Lower lobe of right lung (tissue), 2 donors: ENCODE measurements at regions not wholly inside any gene's neighbourhood (a gene's known extent, or its start where the extent isn't known, plus 50 kb on each side); places are given as distances from the start of the nearest gene placed in this dataset.
A peak's percentile ranks its signal among the peaks of the same experiment; 100 is the strongest.
"Not testable (repeated sequence)": the region's sequence is repeated elsewhere in the genome, so short reads cannot be mapped to it uniquely, and the experiment has no call there.

ENCODE experiments used
- ATAC-seq, 2 donors: fragments of 200-7000 bp; cut with Tn5 transposase; one replicate each; pipeline ENCODE4 v1.9.1; 2020 to 2022; ENCODE audit warnings: mild to moderate bottlenecking in 2 of 2, moderate library complexity in 2 of 2
- DNase-seq: peaks from one replicate; pipeline ENCODE4 v3.0.0-alpha.2; 2020
- H3K27ac ChIP-seq: fragments of 200-600 bp; one replicate; pipeline ENCODE4 v1.8.0; 2022
- H3K27me3 ChIP-seq: fragments of 200-600 bp; one replicate; pipeline ENCODE4 v1.8.0; 2022; ENCODE audit warnings: low read depth
- H3K36me3 ChIP-seq: fragments of 200-600 bp; one replicate; pipeline ENCODE4 v1.8.0; 2022; ENCODE audit warnings: mild to moderate bottlenecking
- H3K4me1 ChIP-seq: fragments of 200-600 bp; one replicate; pipeline ENCODE4 v1.8.0; 2022
- H3K4me3 ChIP-seq: fragments of 200-600 bp; one replicate; pipeline ENCODE4 v1.8.0; 2022; ENCODE audit warnings: mild to moderate bottlenecking
- H3K9me3 ChIP-seq: fragments of 200-600 bp; one replicate; pipeline ENCODE4 v1.8.0; 2022
- intact Hi-C: fragments of 100-400 bp; cut with DNase I; formaldehyde crosslinking; loops from one replicate; pipeline ENCODE4 v1.11.0; 2022
- TF ChIP-seq, protein P1 (sequence below): fragments of 200-600 bp; IDR thresholded peaks from one replicate; pipeline ENCODE4 v1.8.0; 2022; ENCODE audit warnings: antibody characterized with exemption, mild to moderate bottlenecking
- donor health status: DM: no; HTN: yes; CAD: no; lungs with severe emphysema.

DNA sequence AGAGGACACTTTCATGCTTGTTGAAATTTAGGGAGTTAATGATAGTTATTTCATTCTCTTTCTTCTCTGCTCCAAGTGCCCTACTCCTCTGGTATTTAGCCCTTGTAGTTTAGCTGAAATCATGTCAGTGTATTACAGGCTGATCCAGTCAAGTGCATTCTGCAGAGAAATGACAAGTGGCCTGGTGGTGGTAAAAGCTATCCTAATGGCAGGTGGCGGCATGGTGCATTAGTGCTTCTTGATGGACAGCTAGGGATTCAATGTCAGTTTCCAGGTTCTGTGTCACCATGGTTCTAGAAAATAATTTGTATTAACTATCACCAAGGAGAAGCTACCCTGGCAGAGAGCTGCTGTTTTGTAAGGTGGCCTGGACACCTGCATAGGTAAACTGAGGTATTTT is 90.0 kb upstream of the BNIP2 start:
- no peaks in the 10 kb centered on the region for H3K4me1 ChIP-seq
- no peak for ATAC-seq
- H3K27ac ChIP-seq: no peak overlapping the region
- H3K9me3 ChIP-seq: no peaks in the 10 kb centered on the region
- no peak overlapping the region for H3K4me3 ChIP-seq
- intact Hi-C loops: no loop called here
- H3K36me3 ChIP-seq: no peaks in the 10 kb centered on the region
- TF ChIP-seq, protein P1, sequence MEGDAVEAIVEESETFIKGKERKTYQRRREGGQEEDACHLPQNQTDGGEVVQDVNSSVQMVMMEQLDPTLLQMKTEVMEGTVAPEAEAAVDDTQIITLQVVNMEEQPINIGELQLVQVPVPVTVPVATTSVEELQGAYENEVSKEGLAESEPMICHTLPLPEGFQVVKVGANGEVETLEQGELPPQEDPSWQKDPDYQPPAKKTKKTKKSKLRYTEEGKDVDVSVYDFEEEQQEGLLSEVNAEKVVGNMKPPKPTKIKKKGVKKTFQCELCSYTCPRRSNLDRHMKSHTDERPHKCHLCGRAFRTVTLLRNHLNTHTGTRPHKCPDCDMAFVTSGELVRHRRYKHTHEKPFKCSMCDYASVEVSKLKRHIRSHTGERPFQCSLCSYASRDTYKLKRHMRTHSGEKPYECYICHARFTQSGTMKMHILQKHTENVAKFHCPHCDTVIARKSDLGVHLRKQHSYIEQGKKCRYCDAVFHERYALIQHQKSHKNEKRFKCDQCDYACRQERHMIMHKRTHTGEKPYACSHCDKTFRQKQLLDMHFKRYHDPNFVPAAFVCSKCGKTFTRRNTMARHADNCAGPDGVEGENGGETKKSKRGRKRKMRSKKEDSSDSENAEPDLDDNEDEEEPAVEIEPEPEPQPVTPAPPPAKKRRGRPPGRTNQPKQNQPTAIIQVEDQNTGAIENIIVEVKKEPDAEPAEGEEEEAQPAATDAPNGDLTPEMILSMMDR: no peak
- DNase-seq: no peak
- H3K27me3 ChIP-seq: no peaks in the 10 kb centered on the region

DNA sequence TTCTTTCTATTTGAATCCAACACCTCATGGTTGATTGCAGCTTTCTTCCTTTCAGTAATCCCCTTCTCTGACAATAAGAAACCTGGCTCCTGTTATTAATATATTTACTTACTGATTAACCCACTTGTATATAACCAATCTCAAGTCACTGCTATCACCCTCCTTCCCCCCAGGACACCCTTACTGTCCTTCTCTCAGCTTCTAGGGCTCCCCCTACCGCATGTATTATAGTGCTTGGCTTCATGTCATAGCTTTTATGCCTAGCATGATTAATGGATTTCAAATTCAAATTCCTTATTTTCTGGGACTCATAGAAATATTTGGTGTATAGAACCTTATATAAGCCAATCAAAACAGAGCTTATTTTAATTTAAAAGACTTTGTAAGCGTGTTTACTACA is 75.7 kb upstream of the BNIP2 start:
- H3K9me3 ChIP-seq: no peaks in the 10 kb centered on the region
- ATAC-seq (no peak), DNase-seq (no peak)
- intact Hi-C loops: no loop called here
- peaks cover 8% of the 10 kb centered on the region for H3K27me3 ChIP-seq
- H3K4me3 ChIP-seq: no peak overlapping the region
- H3K4me1 ChIP-seq: no peaks in the 10 kb centered on the region
- H3K36me3 ChIP-seq: no peaks in the 10 kb centered on the region
- H3K27ac ChIP-seq: no peak overlapping the region
- TF ChIP-seq, protein P1: no peak

DNA sequence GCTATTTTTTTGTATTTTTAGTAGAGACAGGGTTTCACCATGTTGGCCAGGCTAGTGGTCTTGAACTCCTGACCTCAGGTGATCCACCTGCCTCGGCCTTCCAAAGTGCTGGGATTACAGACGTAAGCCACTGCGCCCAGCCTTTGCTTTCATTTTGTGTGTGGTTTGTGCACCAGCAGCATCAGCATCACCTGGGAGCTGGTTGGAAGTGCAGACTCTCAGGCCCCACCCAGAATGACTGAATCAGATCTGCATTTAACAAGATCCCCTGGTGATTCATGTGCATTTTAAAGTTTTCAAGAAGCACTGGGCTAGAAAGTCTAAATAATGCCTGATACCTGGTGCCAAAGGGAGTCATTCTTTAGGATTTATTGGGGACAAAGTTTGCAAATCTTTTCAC is 73.4 kb upstream of the BNIP2 start:
- DNase-seq: no peak
- TF ChIP-seq, protein P1: no peak
- ATAC-seq: no peak
- H3K27ac ChIP-seq: no peak overlapping the region
- no peaks in the 10 kb centered on the region for H3K36me3 ChIP-seq
- H3K4me3 ChIP-seq: no peak overlapping the region
- no peaks in the 10 kb centered on the region for H3K4me1 ChIP-seq
- intact Hi-C loops: no loop called here
- H3K9me3 ChIP-seq: no peaks in the 10 kb centered on the region
- H3K27me3 ChIP-seq: peaks cover 8% of the 10 kb centered on the region

DNA sequence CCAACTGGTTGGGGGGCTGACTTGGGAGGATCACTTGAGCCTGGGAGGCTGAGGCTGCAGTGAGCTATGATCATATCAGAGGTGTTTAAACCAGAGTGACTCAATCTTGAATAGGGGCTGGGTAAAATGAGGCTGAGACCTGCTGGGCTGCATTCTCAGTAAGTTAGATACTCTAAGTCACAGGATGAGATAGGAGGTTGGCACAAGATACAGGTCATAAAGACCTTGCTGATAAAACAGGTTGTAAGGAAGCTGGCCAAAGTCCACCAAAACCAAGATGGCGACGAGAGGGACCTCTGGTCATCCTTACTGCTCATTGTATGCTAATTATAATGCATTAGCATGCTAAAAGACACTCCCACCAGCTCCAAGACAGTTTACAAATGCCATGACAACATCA is 71.1 kb upstream of the BNIP2 start:
- H3K27ac ChIP-seq, H3K4me3 ChIP-seq, ATAC-seq, H3K9me3 ChIP-seq, H3K4me1 ChIP-seq, intact Hi-C loops, DNase-seq, H3K36me3 ChIP-seq, H3K27me3 ChIP-seq: not testable (repeated sequence)

DNA sequence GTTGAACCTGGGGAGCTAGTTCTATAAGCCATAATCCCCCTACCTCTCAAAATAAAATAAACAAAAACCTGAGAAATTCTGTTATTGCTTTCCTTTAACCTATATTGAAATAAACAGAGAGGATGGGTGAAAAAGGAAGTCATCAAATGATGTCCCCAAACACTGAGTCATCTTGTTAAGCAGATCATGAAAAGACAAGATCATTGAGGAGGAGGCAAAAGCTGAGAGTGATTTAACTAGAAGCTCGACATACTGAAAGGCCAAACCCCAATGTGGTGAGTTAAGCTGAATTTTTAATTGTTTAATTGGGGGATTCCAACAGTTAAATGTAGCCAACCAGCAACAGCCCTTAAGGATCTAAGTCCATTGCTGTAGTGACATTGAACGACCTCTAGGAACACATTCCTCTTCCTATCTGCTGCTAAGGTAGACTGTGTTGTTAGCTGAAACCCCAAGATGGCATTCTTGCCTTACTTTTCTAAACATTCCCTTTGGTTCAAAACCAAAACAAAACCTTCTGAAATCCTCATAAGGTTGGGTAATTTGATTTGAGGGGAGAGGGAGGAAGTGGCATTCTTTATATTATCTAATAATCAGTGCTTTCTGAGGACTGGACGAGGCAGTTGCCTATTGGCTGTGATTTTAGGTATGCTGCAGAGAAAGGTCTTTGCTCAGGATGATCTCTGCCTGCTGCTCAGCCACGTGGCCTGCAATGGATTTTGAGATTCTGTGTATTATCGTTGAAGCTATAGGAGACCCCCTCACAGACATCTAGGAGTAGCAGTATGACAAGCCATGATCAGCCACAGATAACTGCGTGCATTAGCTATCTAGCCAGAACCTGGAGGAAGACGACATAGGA is 62.7 kb upstream of the BNIP2 start:
- intact Hi-C loops: no loop called here
- Histone ChIP-seq H3K9me3 (no peaks in the 10 kb centered on the region), H3K4me1 (no peaks in the 10 kb centered on the region), H3K4me3 (no peak overlapping the region), H3K27ac (no peak overlapping the region), H3K27me3 (peaks cover 3% of the 10 kb centered on the region), H3K36me3 (no peaks in the 10 kb centered on the region)
- no peak for ATAC-seq
- DNase-seq: no peak
- TF ChIP-seq, protein P1: peak; percentile 30

DNA sequence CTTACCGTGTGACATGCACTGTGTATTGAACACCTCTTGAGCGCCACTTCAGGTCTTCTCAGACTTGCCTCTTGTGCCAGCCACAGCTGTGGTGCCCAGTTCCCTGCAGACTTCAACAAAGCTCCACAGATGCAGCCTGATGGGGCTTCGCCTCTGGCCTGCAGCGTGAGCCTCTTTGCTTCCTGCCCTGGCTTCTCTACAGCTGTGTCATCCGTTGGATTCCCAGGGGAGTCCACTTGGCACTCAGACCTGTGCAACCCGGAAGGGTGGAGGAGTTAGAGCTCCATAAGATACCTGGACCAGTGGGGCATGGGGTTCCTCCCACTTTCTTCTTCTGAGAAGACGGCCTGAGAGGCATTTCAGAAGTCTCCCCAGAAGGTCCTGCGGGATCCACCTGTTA is 57.7 kb upstream of the BNIP2 start:
- Histone ChIP-seq H3K27ac (no peak overlapping the region), H3K27me3 (peaks cover 17% of the 10 kb centered on the region), H3K4me3 (no peak overlapping the region), H3K4me1 (no peaks in the 10 kb centered on the region), H3K9me3 (no peaks in the 10 kb centered on the region), H3K36me3 (no peaks in the 10 kb centered on the region)
- TF ChIP-seq, protein P1: no peak
- ATAC-seq (no peak), DNase-seq (no peak)
- intact Hi-C loops: no loop called here
